NCI-H526 (cell line): ENCODE measurements at regions not wholly inside any gene's neighbourhood (a gene's known extent, or its start where the extent isn't known, plus 50 kb on each side); places are given as distances from the start of the nearest gene placed in this dataset.
A peak's percentile ranks its signal among the peaks of the same experiment; 100 is the strongest.
"Not testable (repeated sequence)": the region's sequence is repeated elsewhere in the genome, so short reads cannot be mapped to it uniquely, and the experiment has no call there.

ENCODE experiments used
- DNase-seq, 2 experiments: peaks; one replicate each; lab custom pipeline; 2025; lab: John Stamatoyannopoulos, UW

DNA sequence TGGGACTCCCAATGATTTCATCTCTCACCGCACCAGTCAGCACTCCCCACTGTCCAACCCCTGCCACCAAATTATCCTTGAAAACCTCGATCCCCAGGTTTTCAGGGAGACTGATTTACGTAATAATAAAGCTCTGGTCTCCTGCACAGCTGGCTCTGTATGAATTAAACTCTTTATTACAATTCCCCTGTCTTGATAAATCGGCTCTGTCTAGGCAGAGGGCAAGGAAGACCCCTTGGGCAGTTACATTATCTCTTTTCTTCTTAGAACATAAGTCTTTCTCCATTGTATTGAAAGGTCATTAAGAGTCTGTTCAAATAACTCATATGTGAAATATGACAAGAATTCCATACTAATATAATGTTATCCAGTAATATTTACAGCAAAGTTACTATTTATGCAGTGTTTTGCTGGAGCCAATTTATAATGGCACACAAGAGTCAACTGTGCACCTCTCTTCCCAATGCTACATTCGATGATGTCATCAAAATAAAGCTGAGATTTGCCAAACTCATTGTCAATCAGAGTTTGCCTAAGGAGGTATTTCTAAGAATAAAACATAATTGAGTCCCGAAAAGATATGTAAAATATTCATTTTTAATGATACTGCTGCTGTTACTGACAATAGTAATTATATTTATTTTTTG, 1297.2 kb upstream of the LRRTM3 start:
- DNase-seq = no peak

GRCh38 chr10:65660006-65660405, 1265.8 kb upstream of the LRRTM3 start:
- DNase-seq = no peak

- no peak for DNase-seq
Measured at GRCh38 chr10:65670087-65670486, 1255.7 kb upstream of the LRRTM3 start.

DNA sequence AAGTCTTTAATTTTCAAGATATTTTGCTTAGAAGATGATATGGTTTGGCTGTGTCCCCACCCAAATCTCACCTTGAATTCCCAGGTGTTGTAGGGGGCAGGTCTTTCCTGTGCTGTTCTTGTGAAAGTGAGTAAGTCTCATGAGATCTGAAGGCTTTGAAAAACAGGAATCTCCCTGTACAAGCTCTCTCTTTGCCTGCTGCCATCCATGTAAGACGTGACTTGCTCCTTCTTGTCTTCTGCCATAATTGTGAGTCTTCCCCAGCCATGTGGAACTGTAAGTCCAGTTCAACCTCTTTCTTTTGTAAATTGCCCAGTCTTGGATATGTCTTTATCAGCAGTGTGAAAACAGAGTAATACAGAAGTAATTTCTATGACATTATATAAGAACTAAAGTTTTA, 1255.2 kb upstream of the LRRTM3 start:
- DNase-seq = not testable (repeated sequence)

- DNase-seq = no peak
Measured at GRCh38 chr10:65675236-65675635, 1250.6 kb upstream of the LRRTM3 start.

DNA sequence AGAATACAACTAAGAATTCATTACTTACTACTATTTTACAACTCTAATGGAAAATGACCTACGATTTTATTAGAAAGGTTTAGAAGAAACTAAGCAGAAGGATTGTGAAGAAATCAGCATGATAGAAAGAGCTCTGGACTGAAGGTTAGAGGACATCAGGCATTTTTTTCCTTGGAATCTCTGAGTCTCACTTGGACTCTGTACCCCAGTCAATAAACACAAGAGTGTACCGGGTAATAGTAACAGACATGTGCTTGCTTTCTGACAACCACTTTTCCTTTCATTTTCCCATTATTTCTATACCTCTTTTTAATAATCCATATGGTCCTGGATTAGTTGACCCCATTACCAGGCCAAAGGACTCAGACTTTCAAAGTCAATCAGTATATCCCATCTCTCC, 1240.9 kb upstream of the LRRTM3 start:
- no peak for DNase-seq

DNA sequence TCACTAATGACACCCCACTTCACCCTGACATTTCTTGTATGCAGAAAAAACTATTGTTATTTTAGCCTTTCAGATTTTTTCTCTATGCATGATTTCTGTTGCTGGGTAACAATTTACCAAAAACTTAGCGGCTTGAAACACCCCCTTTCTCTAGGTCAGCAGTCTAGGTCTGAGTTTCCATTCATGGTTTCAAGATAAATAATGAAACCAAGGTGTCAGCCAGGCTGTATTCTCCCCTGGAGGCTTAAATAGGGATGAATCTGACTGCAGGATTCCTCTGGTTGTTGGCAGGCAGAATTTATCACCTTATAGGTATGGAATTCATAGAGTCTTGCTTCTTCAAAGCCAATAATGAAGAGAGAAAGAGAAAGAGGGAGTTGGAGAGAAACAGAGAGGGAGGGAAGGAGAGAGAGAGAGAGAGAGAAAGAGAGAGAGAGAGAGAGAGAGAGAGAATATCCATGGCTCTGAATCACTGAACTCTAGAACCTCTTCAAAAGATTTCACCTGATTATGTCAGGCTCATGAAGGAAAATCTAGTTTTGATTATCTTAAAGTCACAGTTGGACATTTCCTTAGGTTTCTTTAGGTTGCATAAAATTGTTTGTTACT, 1224.6 kb upstream of the LRRTM3 start:
- DNase-seq = no peak

- DNase-seq = no peak
Measured at GRCh38 chr10:65708057-65708456, 1217.8 kb upstream of the LRRTM3 start.

- no peak for DNase-seq
Measured at GRCh38 chr10:65710306-65710705, 1215.5 kb upstream of the LRRTM3 start.

DNA sequence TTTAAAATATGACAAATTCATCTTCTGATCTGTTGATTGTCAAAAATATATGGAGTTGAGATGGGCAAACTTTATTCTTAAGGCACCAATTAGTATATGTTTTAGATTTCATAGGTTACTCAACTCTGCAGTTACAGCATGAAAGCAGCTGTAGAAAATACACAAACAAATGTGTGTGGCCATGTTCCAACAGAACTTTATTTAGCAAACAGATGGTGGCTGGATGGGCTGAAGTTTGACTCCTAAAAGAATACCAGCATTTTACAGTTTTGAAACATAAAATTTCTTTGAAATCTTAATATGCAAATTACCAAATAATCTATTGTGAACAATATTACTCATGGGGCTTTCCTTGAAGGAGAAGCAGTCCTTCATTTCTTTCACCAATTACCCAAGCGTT, 1206.0 kb upstream of the LRRTM3 start:
- DNase-seq = no peak

DNA sequence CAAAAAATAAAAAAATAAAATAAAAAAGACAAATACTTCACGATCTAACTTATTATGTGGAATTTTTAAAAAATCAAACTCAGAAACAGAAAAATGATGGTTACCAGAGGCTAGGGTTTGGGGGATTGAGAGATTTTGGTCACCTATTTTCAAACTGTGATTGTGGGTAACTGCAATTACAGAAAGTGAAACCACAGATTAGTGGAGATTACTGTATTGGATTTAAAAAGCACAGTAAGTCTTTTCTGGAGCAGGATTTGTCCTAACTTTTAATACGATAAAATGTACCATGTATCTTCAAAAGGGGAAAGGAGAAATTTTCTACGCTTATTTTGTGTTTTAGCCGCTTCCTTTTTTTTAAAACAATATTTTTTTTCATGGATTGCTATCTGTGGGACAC, 1204.9 kb upstream of the LRRTM3 start:
- DNase-seq = no peak

- no peak for DNase-seq
Measured at GRCh38 chr10:65723525-65723924, 1202.3 kb upstream of the LRRTM3 start.

- no peak for DNase-seq
Measured at GRCh38 chr10:65735382-65735781, 1190.5 kb upstream of the LRRTM3 start.

GRCh38 chr10:65742906-65743305, 1182.9 kb upstream of the LRRTM3 start:
- DNase-seq = no peak

DNA sequence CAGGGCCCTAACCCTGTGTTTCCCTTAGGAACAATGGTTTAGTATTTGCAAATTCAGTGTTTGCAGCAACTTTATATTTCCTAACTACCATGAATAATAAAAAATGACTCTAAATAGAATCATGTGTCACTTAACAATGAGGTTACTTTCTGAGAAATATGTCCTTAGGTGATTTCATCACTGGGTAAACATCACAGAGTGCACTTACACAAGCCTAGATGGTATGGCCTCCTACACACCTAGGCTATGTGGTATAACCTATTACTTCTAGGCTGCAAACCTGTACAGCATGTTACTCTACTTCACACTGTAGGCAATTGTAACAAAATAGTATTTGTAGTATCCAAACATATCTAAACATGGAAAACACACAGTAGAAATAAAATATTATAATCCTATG, 1174.6 kb upstream of the LRRTM3 start:
- no peak for DNase-seq

- DNase-seq = no peak
Measured at GRCh38 chr10:65751896-65752295, 1173.9 kb upstream of the LRRTM3 start.

- DNase-seq = no peak
Measured at GRCh38 chr10:65753532-65753931, 1172.3 kb upstream of the LRRTM3 start.

GRCh38 chr10:65754112-65754511, 1171.7 kb upstream of the LRRTM3 start:
- DNase-seq = peak; percentile 10 to 14

DNA sequence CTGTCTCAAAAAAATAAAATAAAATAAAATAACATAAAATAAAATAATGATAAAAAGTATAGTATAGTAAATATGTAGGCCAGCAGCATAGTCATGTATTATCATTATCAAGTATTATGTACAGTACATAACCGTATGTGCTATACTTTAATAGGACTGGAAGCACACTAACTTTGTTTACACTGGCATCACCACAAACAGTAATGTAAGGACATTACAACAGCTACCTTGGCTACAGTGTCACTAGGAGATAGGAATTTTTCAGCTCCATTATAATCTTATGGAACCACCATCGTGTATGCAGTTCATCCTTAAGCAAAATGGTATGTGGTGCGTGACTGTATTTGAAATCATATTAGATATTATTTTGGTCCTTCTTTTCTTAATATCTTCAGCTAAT, 1163.5 kb upstream of the LRRTM3 start:
- DNase-seq = no peak

- DNase-seq = no peak
Measured at GRCh38 chr10:65765006-65765541, 1160.8 kb upstream of the LRRTM3 start.

GRCh38 chr10:65769828-65770227, 1156.0 kb upstream of the LRRTM3 start:
- no peak for DNase-seq

DNA sequence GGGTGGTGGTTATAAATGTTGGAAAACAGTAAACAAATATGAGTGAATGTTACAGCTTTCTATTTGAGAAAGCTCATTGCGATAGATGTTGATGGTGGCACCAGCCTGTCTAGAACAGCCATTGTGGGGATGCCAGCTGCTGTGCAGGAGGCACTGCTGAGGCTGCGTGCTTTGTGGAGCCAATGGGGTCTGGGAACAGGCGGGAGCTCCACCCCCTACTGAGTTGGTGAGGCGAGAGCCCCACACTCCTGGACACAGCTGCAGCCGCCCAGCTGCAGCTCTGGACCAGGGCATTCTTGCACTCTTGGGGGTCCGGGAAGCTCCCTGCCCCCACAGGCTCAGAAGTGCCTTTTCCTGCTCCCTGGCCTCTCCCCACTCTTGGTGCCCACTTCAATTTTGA, 1147.1 kb upstream of the LRRTM3 start:
- DNase-seq = no peak

DNA sequence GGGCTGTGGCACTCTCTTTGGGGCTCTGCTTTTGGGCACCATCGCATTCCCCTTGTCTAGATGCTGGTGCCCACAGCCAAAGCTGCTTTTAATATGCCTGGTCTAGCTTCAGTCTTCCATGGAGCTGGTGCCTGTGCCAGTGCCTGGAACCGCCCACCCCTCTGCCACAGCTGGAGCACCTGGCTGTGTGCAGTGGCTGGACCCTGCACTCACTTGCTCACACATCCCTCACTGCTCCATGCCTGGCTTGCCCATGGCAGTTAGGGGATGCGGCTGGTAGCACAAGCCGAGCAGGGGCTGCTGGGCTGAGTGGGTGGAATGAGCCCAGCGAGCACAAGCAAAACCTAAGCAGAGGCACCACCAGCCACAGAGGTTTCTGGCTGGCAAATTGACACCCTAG, 1145.9 kb upstream of the LRRTM3 start:
- DNase-seq = no peak

DNA sequence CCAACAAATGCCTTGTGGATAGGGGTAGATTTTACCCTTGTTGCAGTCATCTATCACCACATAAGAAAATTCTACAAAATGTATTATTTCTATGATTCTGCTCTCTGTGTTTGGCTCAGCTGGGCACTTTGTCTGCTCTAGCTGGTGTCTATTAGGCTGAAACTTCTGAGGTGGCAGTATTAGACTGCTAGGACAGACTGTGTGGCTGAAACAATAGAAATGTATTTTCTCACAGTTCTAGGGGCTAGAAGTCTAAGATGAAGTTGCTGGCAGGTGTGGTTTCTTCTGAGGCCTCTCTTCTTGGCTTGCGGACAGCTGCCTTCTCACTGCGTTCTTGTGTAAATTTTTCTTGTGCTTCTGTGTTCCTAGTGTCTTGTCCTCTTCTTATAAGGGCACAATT, 1139.6 kb upstream of the LRRTM3 start:
- DNase-seq = no peak
